Activated T-cell treated with anti-CD3 and anti-CD28 coated beads, Interleukin-2, amount 50 U/mL, for 4 hours (primary cell): ENCODE measurements at regions not wholly inside any gene's neighbourhood (a gene's known extent, or its start where the extent isn't known, plus 50 kb on each side); places are given as distances from the start of the nearest gene placed in this dataset.
"Not testable (repeated sequence)": the region's sequence is repeated elsewhere in the genome, so short reads cannot be mapped to it uniquely, and the experiment has no call there.

Experiments used
- ATAC-seq, 2 donors: fragments of 200-7000 bp; cut with Tn5 transposase; one replicate each; pipeline ENCODE4 v1.10.0; 2021
- DNase-seq: peaks from one replicate; pipeline ENCODE4 v3.0.0-alpha.2; 2020
- H3K27me3 Mint-ChIP-seq: one replicate; pipeline ENCODE4 v1.8.0; 2021; ENCODE audit warnings: low read depth, mixed read lengths
- H3K36me3 Mint-ChIP-seq: one replicate; pipeline ENCODE4 v1.8.0; 2022; ENCODE audit warnings: mixed read lengths; ENCODE audit not compliant: insufficient read depth
- H3K4me1 Mint-ChIP-seq: one replicate; pipeline ENCODE4 v1.8.0; 2021; ENCODE audit warnings: low read depth, mixed read lengths
- H3K4me3 Mint-ChIP-seq: one replicate; pipeline ENCODE4 v1.8.0; 2021; ENCODE audit warnings: mild to moderate bottlenecking, moderate library complexity, mixed read lengths
- H3K9me3 Mint-ChIP-seq: one replicate; pipeline ENCODE4 v1.8.0; 2021; ENCODE audit warnings: mixed read lengths

- Mint-ChIP-seq H3K4me3 (no peak overlapping the region), H3K9me3 (no peaks in the 10 kb centered on the region), H3K36me3 (no peaks in the 10 kb centered on the region), H3K27me3 (peaks cover 5% of the 10 kb centered on the region), H3K4me1 (no peaks in the 10 kb centered on the region)
- ATAC-seq: peak; percentile 37 to 73
- DNase-seq: peak; percentile 5
Observed at GRCh38 chr13:60267498-60268202, 103.9 kb upstream of the DIAPH3 start.

GRCh38 chr13:60268203-60268555, 104.5 kb upstream of the DIAPH3 start:
- Mint-ChIP-seq H3K4me1 (no peaks in the 10 kb centered on the region), H3K27me3 (peaks cover 5% of the 10 kb centered on the region), H3K9me3 (no peaks in the 10 kb centered on the region), H3K36me3 (no peaks in the 10 kb centered on the region), H3K4me3 (no peak overlapping the region)
- DNase-seq: no peak
- ATAC-seq: no peak

DNA sequence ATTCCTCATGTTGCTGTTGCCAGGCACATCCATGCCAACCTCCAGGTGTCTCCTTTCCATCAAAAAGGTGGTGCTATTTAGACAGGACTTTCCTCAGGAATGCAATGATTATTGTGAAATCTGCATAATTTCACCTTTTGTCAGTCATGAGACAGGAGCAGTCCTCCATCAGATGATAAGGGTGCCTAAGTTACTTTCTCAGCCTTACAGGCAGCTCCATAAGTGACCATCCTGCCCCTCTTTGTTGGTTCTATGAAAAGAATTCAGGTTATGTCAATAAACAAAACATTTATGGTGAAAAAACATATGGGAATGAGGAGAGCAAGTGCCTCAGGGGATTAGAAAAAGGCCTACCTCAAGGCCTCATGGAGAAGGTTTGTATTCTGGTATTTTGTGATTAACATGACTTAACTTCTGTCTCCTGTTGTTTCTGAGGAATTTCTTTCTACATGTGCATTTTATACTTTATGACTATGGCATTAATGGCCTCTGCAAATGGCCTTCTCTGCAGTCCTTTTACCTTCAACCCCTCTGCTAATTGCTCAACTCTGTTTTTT, 110.3 kb upstream of the DIAPH3 start:
- DNase-seq (no peak), ATAC-seq (no peak)
- peaks cover 3% of the 10 kb centered on the region for H3K27me3 Mint-ChIP-seq
- no peak overlapping the region for H3K4me3 Mint-ChIP-seq
- H3K9me3 Mint-ChIP-seq: no peaks in the 10 kb centered on the region
- no peaks in the 10 kb centered on the region for H3K36me3 Mint-ChIP-seq
- H3K4me1 Mint-ChIP-seq: no peaks in the 10 kb centered on the region

- Mint-ChIP-seq H3K4me1 (no peaks in the 10 kb centered on the region), H3K27me3 (peaks cover 9% of the 10 kb centered on the region), H3K9me3 (no peaks in the 10 kb centered on the region), H3K36me3 (no peaks in the 10 kb centered on the region), H3K4me3 (no peak overlapping the region)
- no peak for DNase-seq
- ATAC-seq: no peak
Observed at GRCh38 chr13:60274655-60275054, 110.9 kb upstream of the DIAPH3 start.

DNA sequence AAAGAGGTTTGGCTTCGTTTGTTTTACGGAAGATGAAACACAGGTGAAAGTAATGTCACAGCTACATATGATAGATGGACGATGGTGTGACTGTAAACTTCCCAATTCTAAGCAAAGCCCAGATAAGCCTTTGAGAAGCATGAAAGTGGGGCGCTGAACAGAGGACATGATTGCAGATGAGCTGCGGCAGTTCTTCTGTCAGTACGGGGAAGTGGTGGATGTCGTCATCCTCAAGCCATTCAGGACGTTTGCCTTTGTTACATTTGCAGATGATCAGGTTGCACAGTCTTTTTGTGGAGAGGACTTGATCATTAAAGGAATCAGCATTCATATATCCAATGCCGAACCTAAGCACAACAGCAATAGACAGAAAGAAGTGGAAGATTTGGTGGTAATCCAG, 111.5 kb upstream of the DIAPH3 start:
- Mint-ChIP-seq H3K36me3 (no peaks in the 10 kb centered on the region), H3K4me3 (no peak overlapping the region), H3K27me3 (peaks cover 10% of the 10 kb centered on the region), H3K4me1 (no peaks in the 10 kb centered on the region), H3K9me3 (no peaks in the 10 kb centered on the region)
- ATAC-seq (no peak), DNase-seq (no peak)

GRCh38 chr13:60280524-60280923, 116.5 kb upstream of the TDRD3 start:
- not testable (repeated sequence) for DNase-seq, H3K9me3 Mint-ChIP-seq, ATAC-seq, H3K36me3 Mint-ChIP-seq, H3K4me3 Mint-ChIP-seq, H3K4me1 Mint-ChIP-seq
- H3K27me3 Mint-ChIP-seq: peaks cover 13% of the 10 kb centered on the region

GRCh38 chr13:60282186-60282585, 114.8 kb upstream of the TDRD3 start:
- H3K27me3 Mint-ChIP-seq: peaks cover 13% of the 10 kb centered on the region
- H3K4me1 Mint-ChIP-seq: no peaks in the 10 kb centered on the region
- no peak overlapping the region for H3K4me3 Mint-ChIP-seq
- DNase-seq: no peak
- no peaks in the 10 kb centered on the region for H3K9me3 Mint-ChIP-seq
- H3K36me3 Mint-ChIP-seq: no peaks in the 10 kb centered on the region
- no peak for ATAC-seq

GRCh38 chr13:60282708-60283107, 114.3 kb upstream of the TDRD3 start:
- H3K4me1 Mint-ChIP-seq: no peaks in the 10 kb centered on the region

DNA sequence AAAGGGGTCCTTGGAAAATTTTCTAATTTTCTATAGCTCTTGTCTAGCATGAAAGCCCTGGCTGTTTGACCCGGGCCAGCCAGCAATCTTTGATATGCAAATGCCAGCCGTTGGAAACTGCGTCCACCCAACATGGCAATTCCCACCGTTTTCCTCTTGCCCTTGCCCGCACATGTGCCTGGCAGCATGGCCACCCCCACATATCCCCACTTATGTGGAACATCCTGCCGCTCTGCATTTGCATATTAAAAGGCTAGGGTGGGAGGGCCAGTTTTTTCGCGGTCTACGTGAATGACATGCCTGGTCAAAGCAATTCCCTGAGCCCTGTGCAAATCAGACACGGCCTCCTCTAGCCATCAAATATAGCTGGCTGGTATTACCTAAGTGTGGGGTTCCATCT, 110.3 kb upstream of the TDRD3 start:
- no peaks in the 10 kb centered on the region for H3K36me3 Mint-ChIP-seq
- H3K27me3 Mint-ChIP-seq: no peaks in the 10 kb centered on the region
- H3K9me3 Mint-ChIP-seq: no peaks in the 10 kb centered on the region
- ATAC-seq (no peak), DNase-seq (no peak)
- H3K4me3 Mint-ChIP-seq: no peak overlapping the region
- no peaks in the 10 kb centered on the region for H3K4me1 Mint-ChIP-seq

More at GRCh38 chr13:60282708-60283107, 114.3 kb upstream of the TDRD3 start:
- ATAC-seq: no peak
- no peak for DNase-seq
- Mint-ChIP-seq H3K36me3 (no peaks in the 10 kb centered on the region), H3K9me3 (no peaks in the 10 kb centered on the region), H3K4me3 (no peak overlapping the region), H3K27me3 (peaks cover 13% of the 10 kb centered on the region)

- H3K4me3 Mint-ChIP-seq: no peak overlapping the region
- ATAC-seq (no peak), DNase-seq (no peak)
- H3K36me3 Mint-ChIP-seq: no peaks in the 10 kb centered on the region
- H3K27me3 Mint-ChIP-seq: no peaks in the 10 kb centered on the region
- no peaks in the 10 kb centered on the region for H3K4me1 Mint-ChIP-seq
- H3K9me3 Mint-ChIP-seq: no peaks in the 10 kb centered on the region
Observed at GRCh38 chr13:60288569-60288968, 108.5 kb upstream of the TDRD3 start.

- H3K9me3 Mint-ChIP-seq: no peaks in the 10 kb centered on the region
- H3K27me3 Mint-ChIP-seq: peaks cover 15% of the 10 kb centered on the region
- no peaks in the 10 kb centered on the region for H3K36me3 Mint-ChIP-seq
- H3K4me1 Mint-ChIP-seq: no peaks in the 10 kb centered on the region
- no peak overlapping the region for H3K4me3 Mint-ChIP-seq
- DNase-seq: no peak
- ATAC-seq: no peak
Observed at GRCh38 chr13:60303166-60303565, 93.9 kb upstream of the TDRD3 start.

GRCh38 chr13:60311527-60311926, 85.5 kb upstream of the TDRD3 start:
- Mint-ChIP-seq H3K9me3 (no peaks in the 10 kb centered on the region), H3K27me3 (peaks cover 6% of the 10 kb centered on the region), H3K36me3 (no peaks in the 10 kb centered on the region), H3K4me1 (peaks cover 10% of the 10 kb centered on the region), H3K4me3 (no peak overlapping the region)
- DNase-seq: no peak
- ATAC-seq: no peak

DNA sequence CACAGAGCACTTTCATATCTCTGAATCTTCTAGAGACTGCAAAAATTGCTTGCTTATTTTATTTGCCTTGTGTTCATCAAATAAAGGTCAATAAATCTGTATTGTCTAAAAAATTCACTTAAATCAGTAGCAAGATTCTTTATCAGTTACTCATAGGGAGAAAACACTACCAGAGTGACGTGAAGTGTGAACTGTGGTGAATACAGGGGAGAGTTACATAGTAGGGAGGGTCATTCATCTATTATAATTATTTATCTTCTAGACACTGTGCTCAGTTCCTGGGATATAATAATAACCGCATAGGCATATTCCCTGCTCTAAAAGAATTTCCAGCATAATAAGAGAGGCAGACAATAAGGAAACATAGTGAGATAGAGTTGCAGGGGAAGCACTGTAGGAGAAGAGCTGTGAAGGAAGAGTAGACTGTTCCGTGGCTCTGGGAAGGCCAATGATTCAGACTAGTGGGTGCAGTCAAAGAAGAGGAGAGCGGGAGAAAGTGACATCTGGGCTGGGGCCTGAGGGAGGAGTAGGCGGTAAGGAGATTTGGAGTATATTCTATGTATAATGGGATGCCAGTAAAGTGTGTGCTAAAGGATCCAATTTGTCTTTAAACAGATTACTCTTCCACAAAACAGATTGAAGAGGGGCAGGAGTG, 84.0 kb upstream of the TDRD3 start:
- H3K36me3 Mint-ChIP-seq: no peaks in the 10 kb centered on the region
- ATAC-seq (no peak), DNase-seq (no peak)
- H3K4me1 Mint-ChIP-seq: peaks cover 10% of the 10 kb centered on the region
- H3K27me3 Mint-ChIP-seq: peaks cover 2% of the 10 kb centered on the region
- no peaks in the 10 kb centered on the region for H3K9me3 Mint-ChIP-seq
- H3K4me3 Mint-ChIP-seq: no peak overlapping the region

GRCh38 chr13:60318186-60318585, 78.8 kb upstream of the TDRD3 start:
- H3K4me1 Mint-ChIP-seq: no peaks in the 10 kb centered on the region
- H3K36me3 Mint-ChIP-seq: no peaks in the 10 kb centered on the region
- H3K9me3 Mint-ChIP-seq: no peaks in the 10 kb centered on the region
- no peak overlapping the region for H3K4me3 Mint-ChIP-seq
- DNase-seq (no peak), ATAC-seq (no peak)
- peaks cover 7% of the 10 kb centered on the region for H3K27me3 Mint-ChIP-seq

DNA sequence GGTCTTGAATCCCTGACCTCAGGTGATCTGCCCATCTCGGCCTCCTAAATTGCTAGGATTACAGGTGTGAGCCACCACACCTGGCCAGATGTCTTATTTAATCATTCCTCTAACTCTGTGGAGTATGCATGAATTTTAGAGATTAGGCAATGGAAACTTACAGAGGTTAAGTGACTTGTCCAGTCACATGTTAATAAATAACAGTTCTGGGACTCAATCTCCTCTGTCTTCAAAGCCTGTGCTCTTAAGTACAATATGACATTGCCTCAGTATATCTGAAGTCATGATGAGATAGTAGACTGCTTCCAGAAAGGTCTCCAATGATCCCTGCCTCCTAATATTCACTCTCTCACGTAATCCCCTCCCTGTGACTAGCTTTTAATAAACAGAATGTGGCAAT, 72.9 kb upstream of the TDRD3 start:
- Mint-ChIP-seq H3K27me3 (peaks cover 1% of the 10 kb centered on the region), H3K36me3 (no peaks in the 10 kb centered on the region), H3K4me1 (no peaks in the 10 kb centered on the region), H3K9me3 (no peaks in the 10 kb centered on the region), H3K4me3 (no peak overlapping the region)
- DNase-seq: no peak
- ATAC-seq: no peak
